HCT116 (cell line): ENCODE measurements at regions not wholly inside any gene's neighbourhood (a gene's known extent, or its start where the extent isn't known, plus 50 kb on each side); places are given as distances from the start of the nearest gene placed in this dataset.

Source experiments
- CTCF ChIP-seq, 3 experiments: fragments of 200-600 bp in 1 of 3; sonication (generic) in 1 of 3; IDR thresholded peaks in 2 of 3; conservative IDR thresholded peaks in 1 of 3; 2 replicates each; pipeline ENCODE4 v1.5.1; 2012 to 2017; ENCODE audit warnings: low read depth in 2 of 3, low read length in 2 of 3, antibody characterized with exemption in 1 of 3, borderline replicate concordance in 1 of 3, control low read depth in 1 of 3, mild to moderate bottlenecking in 1 of 3, mixed read lengths in 1 of 3, mixed run types in 1 of 3, moderate library complexity in 1 of 3; ENCODE audit not compliant: insufficient read depth in 1 of 3
- EZH2 ChIP-seq: fragments of 200-600 bp; sonication (generic); IDR thresholded peaks from 2 replicates; pipeline ENCODE4 v1.6.1; 2017; ENCODE audit warnings: antibody characterized with exemption, mixed run types

- no peak for TF ChIP-seq EZH2
- TF ChIP-seq CTCF (IDR thresholded peaks at IDR 0.05 in 2 of 3, conservative IDR thresholded peaks at IDR 0.05 in 1 of 3; ENCODE audit: borderline replicate concordance in 1 of 3, insufficient read depth in 1 of 3, low read depth in 2 of 3, low read length in 2 of 3) = no peak
Observed at GRCh38 chr3:124125315-124125714, 133.4 kb upstream of the ROPN1 start.
